ENCODE measurements at regions not wholly inside any gene's neighbourhood (a gene's known extent, or its start where the extent isn't known, plus 50 kb on each side); places are given as distances from the start of the nearest gene placed in this dataset.

- H3K27me3 ChIP-seq = peaks cover 0 to 13% of the 10 kb centered on the region in 2 donors
- TF ChIP-seq POLR2A (IDR thresholded peaks at IDR 0.05) = no peak
- TF ChIP-seq POLR2AphosphoS5 (IDR thresholded peaks at IDR 0.05) = no peak
- TF ChIP-seq, protein P1, sequence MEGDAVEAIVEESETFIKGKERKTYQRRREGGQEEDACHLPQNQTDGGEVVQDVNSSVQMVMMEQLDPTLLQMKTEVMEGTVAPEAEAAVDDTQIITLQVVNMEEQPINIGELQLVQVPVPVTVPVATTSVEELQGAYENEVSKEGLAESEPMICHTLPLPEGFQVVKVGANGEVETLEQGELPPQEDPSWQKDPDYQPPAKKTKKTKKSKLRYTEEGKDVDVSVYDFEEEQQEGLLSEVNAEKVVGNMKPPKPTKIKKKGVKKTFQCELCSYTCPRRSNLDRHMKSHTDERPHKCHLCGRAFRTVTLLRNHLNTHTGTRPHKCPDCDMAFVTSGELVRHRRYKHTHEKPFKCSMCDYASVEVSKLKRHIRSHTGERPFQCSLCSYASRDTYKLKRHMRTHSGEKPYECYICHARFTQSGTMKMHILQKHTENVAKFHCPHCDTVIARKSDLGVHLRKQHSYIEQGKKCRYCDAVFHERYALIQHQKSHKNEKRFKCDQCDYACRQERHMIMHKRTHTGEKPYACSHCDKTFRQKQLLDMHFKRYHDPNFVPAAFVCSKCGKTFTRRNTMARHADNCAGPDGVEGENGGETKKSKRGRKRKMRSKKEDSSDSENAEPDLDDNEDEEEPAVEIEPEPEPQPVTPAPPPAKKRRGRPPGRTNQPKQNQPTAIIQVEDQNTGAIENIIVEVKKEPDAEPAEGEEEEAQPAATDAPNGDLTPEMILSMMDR (IDR thresholded peaks at IDR 0.05) = no peak
- no peak overlapping the region for H3K4me3 ChIP-seq
- H3K4me1 ChIP-seq = no peaks in the 10 kb centered on the region
- no peaks in the 10 kb centered on the region for H3K36me3 ChIP-seq
- H3K27ac ChIP-seq = no peak overlapping the region
- intact Hi-C loops (cut with DNase I; ENCODE audit: low total_unique reads) = no loop called here
- H3K9me3 ChIP-seq = peaks cover 0 to 4% of the 10 kb centered on the region in 2 donors
- no peak for DNase-seq (ENCODE audit: low spot score in 2 of 2)
Observed at GRCh38 chr17:73887739-73888138, 243.5 kb upstream of the SDK2 start.

- no peak for DNase-seq (ENCODE audit: low spot score in 2 of 2)
- peaks cover 0 to 13% of the 10 kb centered on the region in 2 donors for H3K27me3 ChIP-seq
- no peak for TF ChIP-seq POLR2A (IDR thresholded peaks at IDR 0.05)
- no peak for TF ChIP-seq POLR2AphosphoS5 (IDR thresholded peaks at IDR 0.05)
- TF ChIP-seq, protein P1 (IDR thresholded peaks at IDR 0.05) = no peak
- H3K9me3 ChIP-seq = peaks cover 0 to 8% of the 10 kb centered on the region in 2 donors
- H3K27ac ChIP-seq = no peak overlapping the region
- H3K4me1 ChIP-seq = no peaks in the 10 kb centered on the region
- no peak overlapping the region for H3K4me3 ChIP-seq
- intact Hi-C loops (cut with DNase I; ENCODE audit: low total_unique reads) = no loop called here
- H3K36me3 ChIP-seq = no peaks in the 10 kb centered on the region
Observed at GRCh38 chr17:73888862-73889261, 244.6 kb upstream of the SDK2 start.

DNA sequence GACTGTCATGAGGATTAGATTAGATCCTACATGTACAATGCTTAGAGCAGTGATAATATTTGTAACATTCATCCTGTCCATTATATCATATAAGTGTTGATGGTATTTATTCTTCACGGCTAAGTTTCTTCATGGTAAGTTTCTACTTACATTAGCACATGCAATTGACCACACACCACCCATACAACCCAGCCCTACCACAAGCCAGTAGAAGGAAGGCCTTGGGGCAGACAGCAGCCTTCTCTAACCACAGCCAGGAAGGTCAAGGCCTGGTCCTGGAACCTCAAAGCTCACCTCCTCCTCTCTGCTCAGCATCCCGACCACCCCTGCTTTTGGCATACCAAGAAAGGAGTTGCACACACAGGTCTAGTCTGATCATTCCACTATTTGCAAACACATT, 245.2 kb upstream of the SDK2 start:
- H3K27ac ChIP-seq = no peak overlapping the region
- peaks cover 0 to 13% of the 10 kb centered on the region in 2 donors for H3K27me3 ChIP-seq
- H3K4me1 ChIP-seq = no peaks in the 10 kb centered on the region
- no peak for DNase-seq (ENCODE audit: low spot score in 2 of 2)
- TF ChIP-seq POLR2AphosphoS5 (IDR thresholded peaks at IDR 0.05) (no peak), POLR2A (IDR thresholded peaks at IDR 0.05) (no peak)
- H3K9me3 ChIP-seq = peaks cover 0 to 8% of the 10 kb centered on the region in 2 donors
- no peak overlapping the region for H3K4me3 ChIP-seq
- intact Hi-C loops (cut with DNase I; ENCODE audit: low total_unique reads) = no loop called here
- H3K36me3 ChIP-seq = no peaks in the 10 kb centered on the region

GRCh38 chr17:73890831-73891405, 246.7 kb upstream of the SDK2 start:
- Histone ChIP-seq H3K36me3 (no peaks in the 10 kb centered on the region), H3K27me3 (peaks cover 0 to 13% of the 10 kb centered on the region in 2 donors)
- intact Hi-C loops (cut with DNase I; ENCODE audit: low total_unique reads) = no loop called here

DNA sequence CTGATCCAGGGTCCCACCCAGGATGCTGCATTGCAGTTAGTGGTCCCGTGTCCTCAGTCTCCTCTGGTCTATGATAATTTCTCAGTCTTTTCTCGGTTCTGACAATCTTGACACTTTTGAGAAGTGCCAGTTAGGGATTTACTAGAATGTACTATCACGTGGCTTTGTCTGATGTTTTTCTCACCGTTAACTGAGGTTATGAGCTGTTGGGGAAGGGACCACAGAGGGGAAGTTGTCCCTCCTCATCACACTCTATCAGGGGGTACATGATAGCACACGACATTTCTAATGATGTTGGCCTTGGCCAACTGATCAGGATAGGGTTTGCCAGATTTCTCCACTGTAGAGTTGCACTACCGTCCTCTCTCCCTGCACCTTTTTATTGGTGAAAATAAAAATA, 250.9 kb upstream of the SDK2 start:
- peaks cover 0 to 28% of the 10 kb centered on the region in 2 donors for H3K27me3 ChIP-seq
- H3K4me3 ChIP-seq = no peak overlapping the region
- no peak for DNase-seq (ENCODE audit: low spot score in 2 of 2)
- no peak overlapping the region for H3K27ac ChIP-seq
- TF ChIP-seq POLR2A (IDR thresholded peaks at IDR 0.05) (no peak), POLR2AphosphoS5 (IDR thresholded peaks at IDR 0.05) (no peak)
- TF ChIP-seq, protein P1 (IDR thresholded peaks at IDR 0.05) = no peak
- intact Hi-C loops (cut with DNase I; ENCODE audit: low total_unique reads) = no loop called here
- peaks cover 0 to 8% of the 10 kb centered on the region in 2 donors for H3K9me3 ChIP-seq
- no peaks in the 10 kb centered on the region for H3K4me1 ChIP-seq
- H3K36me3 ChIP-seq = no peaks in the 10 kb centered on the region

More at GRCh38 chr17:73890831-73891405, 246.7 kb upstream of the SDK2 start:
- Histone ChIP-seq H3K4me3 (no peak overlapping the region), H3K9me3 (peaks cover 0 to 8% of the 10 kb centered on the region in 2 donors), H3K27ac (no peak overlapping the region), H3K4me1 (no peaks in the 10 kb centered on the region)
- DNase-seq (ENCODE audit: low spot score in 2 of 2) = no peak
- TF ChIP-seq, protein P1 (IDR thresholded peaks at IDR 0.05) = no peak
- no peak for TF ChIP-seq POLR2A (IDR thresholded peaks at IDR 0.05)
- no peak for TF ChIP-seq POLR2AphosphoS5 (IDR thresholded peaks at IDR 0.05)

All from breast epithelium (tissue), 4 donors.